Right lobe of liver (tissue), 6 donors: ENCODE measurements at regions not wholly inside any gene's neighbourhood (a gene's known extent, or its start where the extent isn't known, plus 50 kb on each side); places are given as distances from the start of the nearest gene placed in this dataset.

Source experiments
- ATAC-seq, 4 donors: fragments of 200-7000 bp; cut with Tn5 transposase; one replicate each; pipeline ENCODE4 v1.9.1; 2020; ENCODE audit warnings: mild to moderate bottlenecking in 4 of 4, moderate library complexity in 4 of 4
- DNase-seq, 3 donors: peaks; one replicate each; pipeline ENCODE4 v3.0.0-alpha.2; 2020
- H3K27ac ChIP-seq, 3 donors: fragments of 200-600 bp; one replicate each; pipeline ENCODE4 v1.8.0; 2022
- H3K27me3 ChIP-seq, 2 donors: fragments of 200-600 bp; one replicate each; pipeline ENCODE4 v1.8.0; 2022
- H3K36me3 ChIP-seq, 4 donors: fragments of 200-600 bp; sonication (generic) in 1 of 4; one replicate each; pipeline versions ENCODE4 v1.5.1 to v1.8.0; 2017 to 2022; ENCODE audit warnings: control low read depth in 1 of 4
- H3K4me1 ChIP-seq, 4 donors: fragments of 200-600 bp; sonication (generic) in 1 of 4; one replicate each; pipeline versions ENCODE4 v1.5.1 to v1.8.0; 2017 to 2022; ENCODE audit warnings: control low read depth in 1 of 4
- H3K4me3 ChIP-seq, 3 donors: fragments of 200-600 bp; one replicate each; pipeline ENCODE4 v1.8.0; 2022
- H3K9me3 ChIP-seq, 4 donors: fragments of 200-600 bp; sonication (generic) in 1 of 4; one replicate each; pipeline versions ENCODE4 v1.5.1 to v1.8.0; 2017 to 2022; ENCODE audit warnings: control low read depth in 1 of 4
- CTCF ChIP-seq, 4 donors: fragments of 200-600 bp in 3 of 4; fragments of 450-650 bp in 1 of 4; IDR thresholded peaks; one replicate each; pipeline versions ENCODE4 v1.5.1 to v1.8.0; 2016 to 2022; ENCODE audit warnings: antibody characterized with exemption in 4 of 4, mild to moderate bottlenecking in 2 of 4
- POLR2A ChIP-seq: fragments of 450-650 bp; IDR thresholded peaks from one replicate; pipeline ENCODE4 v1.6.1; 2017; ENCODE audit warnings: antibody characterized with exemption, mild to moderate bottlenecking
- WGBS: methylation state at CpG from one replicate; pipeline ENCODE4 v1.1.6; 2018; ENCODE audit warnings: low coverage, low lambda C conversion rate; ENCODE audit not compliant: insufficient coverage; ENCODE audit errors: missing lambda C conversion rate; 5-methylcytosine and 5-hydroxymethylcytosine counted together
- intact Hi-C, 2 donors: fragments of 100-400 bp; cut with DNase I; formaldehyde crosslinking; loops; one replicate each; pipeline versions ENCODE4 v1.11.2 to v1.14.1; 2022
- donor health status: DM: no; HTN: yes; CAD: no.
- donor health status: DM: no; HTN: no; CAD: no.
- donor health status: DM: no; HTN: no; CAD: no.
- donor health status: DM: no; HTN: yes; CAD: no.
- donor health status: DM: no; HTN: yes; CAD: no.

- ATAC-seq (no peak), DNase-seq (no peak)
- no peak overlapping the region for H3K27ac ChIP-seq
- peaks cover 0 to 38% (median 19%) of the 10 kb centered on the region in 4 donors for H3K4me1 ChIP-seq
- H3K4me3 ChIP-seq, result no peak overlapping the region
- no peaks in the 10 kb centered on the region for H3K36me3 ChIP-seq
- TF ChIP-seq POLR2A, result no peak
- TF ChIP-seq CTCF (IDR thresholded peaks at IDR 0.05), result no peak
- H3K9me3 ChIP-seq, result peaks cover 0 to 3% (median 0%) of the 10 kb centered on the region in 4 donors
- H3K27me3 ChIP-seq, result no peaks in the 10 kb centered on the region
- whole genome bisulfite sequencing, result 88% methylated on average over 7 of the region's 7 CpGs
- intact Hi-C loops, result loop anchor here in 1 of 2 donors (10.0 kb wide), 1 partner anchor 301 kb away; no protein-coding TSS in a partner anchor
These were observed 56.0 kb upstream of the LINC01488 start for GRCh38 chr11:69425444-69425843.

DNA sequence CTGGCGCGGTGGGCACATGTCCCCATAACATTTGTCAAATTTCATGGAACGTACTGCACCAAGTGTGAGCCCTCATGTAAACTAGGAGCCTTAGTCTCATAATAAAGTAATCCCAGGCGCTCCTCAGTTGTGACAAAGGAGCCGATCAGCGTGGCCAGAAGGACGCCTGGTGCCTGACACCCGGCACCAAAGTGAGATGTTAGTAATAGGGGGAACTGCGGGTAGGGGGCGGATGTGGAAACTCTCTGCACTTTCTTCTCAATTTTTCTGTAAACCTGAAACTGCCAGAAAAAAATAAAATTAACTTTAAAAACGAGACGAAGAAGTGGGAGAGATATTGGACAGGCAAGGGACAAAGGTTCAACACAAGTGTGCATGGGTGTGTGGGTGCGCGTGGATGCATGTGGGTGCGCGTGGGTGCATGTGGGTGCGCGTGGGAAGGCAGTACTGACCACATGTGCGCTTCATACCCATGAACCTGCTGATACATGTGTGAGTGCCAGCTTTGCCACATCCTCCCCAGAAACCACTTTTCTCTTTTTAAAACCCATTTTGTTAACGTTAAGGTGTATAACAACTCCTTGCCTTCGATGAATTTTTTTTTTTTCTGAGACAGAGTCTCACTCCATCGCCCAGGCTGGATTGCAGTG, 55.4 kb upstream of the LINC01488 start:
- ATAC-seq, result no peak
- DNase-seq, result no peak
- 75% methylated on average over 18 of the region's 22 CpGs for WGBS
- no peak overlapping the region for H3K27ac ChIP-seq
- H3K4me3 ChIP-seq, result no peak overlapping the region
- H3K27me3 ChIP-seq, result no peaks in the 10 kb centered on the region
- no peaks in the 10 kb centered on the region for H3K36me3 ChIP-seq
- H3K9me3 ChIP-seq, result peaks cover 0 to 3% (median 0%) of the 10 kb centered on the region in 4 donors
- peaks cover 0 to 42% (median 21%) of the 10 kb centered on the region in 4 donors for H3K4me1 ChIP-seq
- intact Hi-C loops, result loop anchor here in 1 of 2 donors (10.0 kb wide), 1 partner anchor 301 kb away; no protein-coding TSS in a partner anchor
- TF ChIP-seq CTCF (IDR thresholded peaks at IDR 0.05) (no peak), POLR2A (no peak)

DNA sequence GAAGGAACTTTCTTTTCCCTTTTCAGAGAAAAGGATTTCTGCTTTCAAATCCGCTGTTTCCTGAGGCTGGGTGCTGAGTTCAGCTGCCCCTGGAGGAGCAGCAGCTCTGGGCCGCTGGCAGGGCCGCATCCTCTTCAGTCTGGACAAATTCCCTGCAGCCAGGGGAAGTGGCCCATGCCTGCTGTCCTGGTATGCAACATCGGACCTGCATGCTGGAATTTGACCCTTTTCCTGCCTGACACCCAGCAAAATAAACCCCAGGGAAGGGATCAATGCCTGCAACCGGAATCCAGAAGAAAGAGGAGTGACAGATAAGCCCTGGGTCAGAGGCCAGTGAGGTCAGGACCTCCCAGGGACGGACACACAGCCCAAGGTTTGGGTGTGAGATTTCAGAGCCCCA, 54.1 kb upstream of the LINC01488 start:
- H3K9me3 ChIP-seq, result peaks cover 0 to 3% (median 0%) of the 10 kb centered on the region in 4 donors
- no peak overlapping the region for H3K4me3 ChIP-seq
- TF ChIP-seq POLR2A, result peak; percentile 57
- TF ChIP-seq CTCF (IDR thresholded peaks at IDR 0.05), result no peak
- DNase-seq, result peak; percentile 81 to 93 (median 90)
- peak; percentile 82 to 90 (median 86) for ATAC-seq
- H3K36me3 ChIP-seq, result no peaks in the 10 kb centered on the region
- no peaks in the 10 kb centered on the region for H3K27me3 ChIP-seq
- peak overlapping the region in 1 of 3 donors; percentile 70 for H3K27ac ChIP-seq
- peaks cover 0 to 48% (median 23%) of the 10 kb centered on the region in 4 donors for H3K4me1 ChIP-seq
- intact Hi-C loops, result loop anchor here in 1 of 2 donors (10.0 kb wide), 1 partner anchor 303 kb away; no protein-coding TSS in a partner anchor
- WGBS, result 7% methylated on average over 6 of the region's 6 CpGs

DNA sequence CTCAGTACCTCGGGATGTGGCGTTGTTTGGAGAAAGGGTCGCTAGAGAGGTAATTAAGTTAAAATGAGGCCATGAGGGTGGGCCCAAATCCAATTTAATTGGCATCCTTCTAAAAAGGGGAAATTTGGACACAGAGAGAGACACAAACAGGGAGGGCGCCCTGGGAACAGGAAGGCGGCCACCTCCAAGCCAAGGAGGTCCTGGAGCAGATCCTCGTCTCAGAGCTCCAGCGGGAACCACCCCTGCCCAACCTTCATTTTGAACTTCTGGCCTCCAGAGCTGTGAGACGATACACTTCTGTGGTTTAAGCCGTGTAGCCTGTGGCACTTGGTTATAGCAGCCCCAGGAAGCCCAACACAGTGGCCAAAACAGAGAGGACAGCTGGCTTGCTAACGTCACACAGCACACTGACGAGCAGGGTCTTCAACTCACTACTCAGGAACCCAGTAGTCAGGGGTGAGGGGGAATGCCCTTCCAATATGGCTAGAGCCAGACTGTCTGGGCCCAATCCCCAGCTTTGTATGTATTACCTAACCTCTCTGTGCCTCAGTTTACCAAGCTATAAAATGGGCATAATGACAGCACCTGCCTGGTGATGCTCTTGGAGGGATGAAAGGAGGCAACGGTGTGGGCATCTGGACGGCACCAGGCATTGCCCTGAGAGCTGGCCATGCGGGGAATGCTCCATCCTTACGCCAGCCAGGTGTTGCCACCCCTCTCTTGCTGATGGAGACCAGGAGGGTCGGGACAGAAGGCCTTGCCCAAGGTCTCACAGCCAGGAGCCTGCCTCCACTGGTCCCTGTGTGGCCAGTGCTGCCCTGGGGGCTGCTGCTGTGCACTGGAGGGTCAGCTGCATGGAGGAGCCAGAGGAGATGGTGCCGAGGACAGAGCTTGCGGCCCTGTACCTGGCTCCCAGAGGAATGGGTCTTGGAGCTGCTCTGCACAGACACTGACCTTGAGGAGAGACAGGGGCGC, 53.3 kb upstream of the LINC01488 start:
- H3K27me3 ChIP-seq, result no peaks in the 10 kb centered on the region
- H3K4me3 ChIP-seq, result no peak overlapping the region
- intact Hi-C loops, result loop anchor here in 1 of 2 donors (10.0 kb wide), 1 partner anchor 303 kb away; no protein-coding TSS in a partner anchor
- H3K27ac ChIP-seq, result peak overlapping the region in 2 of 3 donors; percentile 15 to 70
- no peak for ATAC-seq
- peaks cover 0 to 3% (median 0%) of the 10 kb centered on the region in 4 donors for H3K9me3 ChIP-seq
- H3K36me3 ChIP-seq, result no peaks in the 10 kb centered on the region
- DNase-seq, result no peak
- peaks cover 0 to 48% (median 23%) of the 10 kb centered on the region in 4 donors for H3K4me1 ChIP-seq
- WGBS, result 63% methylated on average over 3 of the region's 19 CpGs
- TF ChIP-seq POLR2A (no peak), CTCF (IDR thresholded peaks at IDR 0.05) (no peak)
